H9 (cell line): ENCODE measurements at regions not wholly inside any gene's neighbourhood (a gene's known extent, or its start where the extent isn't known, plus 50 kb on each side); places are given as distances from the start of the nearest gene placed in this dataset.

Source experiments
- DNase-seq: peaks from one replicate; pipeline ENCODE4 v3.0.0-alpha.2; 2017
- H2AFZ ChIP-seq: one replicate; pipeline ENCODE4 v1.6.1; 2013; ENCODE audit warnings: mild to moderate bottlenecking, low read length, control low read depth, moderate library complexity
- H2AK5ac ChIP-seq: 2 replicates; pipeline ENCODE4 v1.6.1; 2013; ENCODE audit warnings: low read length, control low read depth, mixed read lengths; ENCODE audit not compliant: insufficient read length
- H2BK120ac ChIP-seq: one replicate; pipeline ENCODE4 v1.6.1; 2013; ENCODE audit warnings: low read depth, mild to moderate bottlenecking, low read length, control low read depth, inconsistent platforms; ENCODE audit not compliant: poor library complexity, severe bottlenecking
- H2BK12ac ChIP-seq: 2 replicates; pipeline ENCODE4 v1.6.1; 2013; ENCODE audit warnings: low read length, control low read depth, mixed read lengths, low read depth; ENCODE audit not compliant: insufficient read length
- H2BK15ac ChIP-seq: 2 replicates; pipeline ENCODE4 v1.6.1; 2013; ENCODE audit warnings: low read depth, low read length, control low read depth
- H2BK20ac ChIP-seq: one replicate; pipeline ENCODE4 v1.6.1; 2013; ENCODE audit warnings: low read depth, mild to moderate bottlenecking, low read length, control low read depth, inconsistent platforms; ENCODE audit not compliant: poor library complexity, severe bottlenecking
- H2BK5ac ChIP-seq: 2 replicates; pipeline ENCODE4 v1.6.1; 2013; ENCODE audit warnings: low read length, control low read depth, mixed read lengths; ENCODE audit not compliant: insufficient read length
- H3K14ac ChIP-seq: 2 replicates; pipeline ENCODE4 v1.6.1; 2013; ENCODE audit warnings: low read length, control low read depth; ENCODE audit not compliant: insufficient read depth
- H3K18ac ChIP-seq: 2 replicates; pipeline ENCODE4 v1.6.1; 2013; ENCODE audit warnings: low read depth, mild to moderate bottlenecking, mixed read lengths, low read length, control low read depth; ENCODE audit not compliant: insufficient read length
- H3K23ac ChIP-seq: 2 replicates; pipeline ENCODE4 v1.6.1; 2013; ENCODE audit warnings: low read length, control low read depth, mixed read lengths, low read depth; ENCODE audit not compliant: insufficient read length
- H3K23me2 ChIP-seq: 2 replicates; pipeline ENCODE4 v1.6.1; 2013; ENCODE audit warnings: low read depth, mild to moderate bottlenecking, mixed read lengths, low read length, control low read depth; ENCODE audit not compliant: insufficient read length, poor library complexity, severe bottlenecking
- H3K27ac ChIP-seq: 2 replicates; pipeline ENCODE4 v1.5.1; 2013; ENCODE audit warnings: low read length, control low read depth, mixed read lengths, low read depth; ENCODE audit not compliant: insufficient read length
- H3K27me3 ChIP-seq: 2 replicates; pipeline ENCODE4 v1.6.1; 2013; ENCODE audit warnings: low read length, control low read depth, inconsistent platforms; ENCODE audit not compliant: insufficient read depth
- H3K4ac ChIP-seq: 2 replicates; pipeline ENCODE4 v1.6.1; 2013; ENCODE audit warnings: low read depth, mild to moderate bottlenecking, control low read depth, inconsistent platforms, low read length, moderate library complexity
- H3K4me1 ChIP-seq: 2 replicates; pipeline ENCODE4 v1.6.1; 2013; ENCODE audit warnings: low read length, control low read depth, inconsistent platforms; ENCODE audit not compliant: insufficient read depth
- H3K4me2 ChIP-seq: 2 replicates; pipeline ENCODE4 v1.6.1; 2013; ENCODE audit warnings: low read length, control low read depth, mixed read lengths; ENCODE audit not compliant: insufficient read length, insufficient read depth
- H3K56ac ChIP-seq: 2 replicates; pipeline ENCODE4 v1.6.1; 2013; ENCODE audit warnings: low read depth, mild to moderate bottlenecking, mixed read lengths, low read length, control low read depth; ENCODE audit not compliant: insufficient read length
- H3K79me1 ChIP-seq: 2 replicates; pipeline ENCODE4 v1.6.1; 2013; ENCODE audit warnings: low read depth, mild to moderate bottlenecking, moderate library complexity, low read length, control low read depth, inconsistent platforms; ENCODE audit not compliant: insufficient read depth, poor library complexity, severe bottlenecking
- H3K79me2 ChIP-seq: 2 replicates; pipeline ENCODE4 v1.6.1; 2013; ENCODE audit warnings: low read length, control low read depth, inconsistent platforms; ENCODE audit not compliant: insufficient read depth
- H3K9ac ChIP-seq: 2 replicates; pipeline ENCODE4 v1.6.1; 2013; ENCODE audit warnings: low read length, control low read depth, mixed read lengths; ENCODE audit not compliant: insufficient read length; ENCODE audit errors: extremely low read depth
- H3K9me3 ChIP-seq: one replicate; pipeline ENCODE4 v1.6.1; 2013; ENCODE audit warnings: low read depth, low read length, inconsistent platforms; ENCODE audit not compliant: control insufficient read depth
- H3T11ph ChIP-seq: one replicate; pipeline ENCODE4 v1.6.1; 2013; ENCODE audit warnings: mild to moderate bottlenecking, low read length, control low read depth, inconsistent platforms
- H4K20me1 ChIP-seq: one replicate; pipeline ENCODE4 v1.6.1; 2013; ENCODE audit not compliant: control insufficient read depth, insufficient read length, insufficient read depth
- H4K5ac ChIP-seq: 2 replicates; pipeline ENCODE4 v1.6.1; 2013; ENCODE audit warnings: low read depth, mild to moderate bottlenecking, mixed read lengths, low read length, control low read depth; ENCODE audit not compliant: insufficient read length
- H4K8ac ChIP-seq: replicated peaks from 2 replicates; pipeline ENCODE4 v1.6.1; 2013; ENCODE audit warnings: low read length, control low read depth, mixed read lengths, low read depth; ENCODE audit not compliant: insufficient read length
- H4K91ac ChIP-seq: 2 replicates; pipeline ENCODE4 v1.6.1; 2013; ENCODE audit warnings: low read depth, mild to moderate bottlenecking, moderate library complexity, mixed read lengths, low read length, control low read depth; ENCODE audit not compliant: insufficient read length
- H3K27ac Mint-ChIP-seq, 3 experiments: 2 replicates in 2 of 3; 3 replicates in 1 of 3; pipeline ENCODE4 v1.8.0; 2020 to 2021; ENCODE audit warnings: mixed read lengths in 3 of 3, mild to moderate bottlenecking in 1 of 3, moderate library complexity in 1 of 3
- H3K27me3 Mint-ChIP-seq: 2 replicates; pipeline ENCODE4 v1.8.0; 2021; ENCODE audit warnings: low read depth, mild to moderate bottlenecking, moderate library complexity, mixed read lengths
- H3K36me3 Mint-ChIP-seq, 3 experiments: 2 replicates in 2 of 3; 3 replicates in 1 of 3; pipeline ENCODE4 v1.8.0; 2020 to 2021; ENCODE audit warnings: low read depth in 3 of 3, mixed read lengths in 3 of 3; ENCODE audit not compliant: insufficient read depth in 1 of 3
- H3K4me1 Mint-ChIP-seq, 2 experiments: 2 replicates each; pipeline ENCODE4 v1.8.0; 2020; ENCODE audit warnings: mixed read lengths in 2 of 2
- H3K4me3 Mint-ChIP-seq, 2 experiments: 2 replicates in 1 of 2; 3 replicates in 1 of 2; pipeline ENCODE4 v1.8.0; 2020 to 2021; ENCODE audit warnings: mild to moderate bottlenecking in 2 of 2, mixed read lengths in 2 of 2, moderate library complexity in 1 of 2
- H3K9me3 Mint-ChIP-seq, 2 experiments: 2 replicates in 1 of 2; 3 replicates in 1 of 2; pipeline ENCODE4 v1.8.0; 2020; ENCODE audit warnings: mild to moderate bottlenecking in 2 of 2, mixed read lengths in 2 of 2, moderate library complexity in 1 of 2
- CTCF ChIP-seq: fragments of 200-600 bp; sonication (generic); conservative IDR thresholded peaks from 3 replicates; pipeline ENCODE4 v1.8.0; 2021; ENCODE audit warnings: antibody characterized with exemption, mild to moderate bottlenecking
- WGBS: extraction: QIAGEN DNeasy Blood & Tissue Kit; methylation state at CpG from one replicate; pipeline ENCODE4 v1.1.7; 2013; ENCODE audit warnings: missing lambda C conversion rate, low lambda C conversion rate, mixed read lengths; ENCODE audit not compliant: insufficient read length; ENCODE audit errors: extremely low coverage; 5-methylcytosine and 5-hydroxymethylcytosine counted together

GRCh38 chr1:94309829-94310569 is 72.6 kb upstream of the ARHGAP29 start:
- no peaks in the 10 kb centered on the region for H3K23me2 ChIP-seq
- no peak overlapping the region for H3K14ac ChIP-seq
- H3K79me2 ChIP-seq, result no peaks in the 10 kb centered on the region
- H3K4me3 Mint-ChIP-seq, result no peak overlapping the region
- H3K27ac ChIP-seq, result no peak overlapping the region
- no peaks in the 10 kb centered on the region for H3K4me1 Mint-ChIP-seq
- no peaks in the 10 kb centered on the region; a peak in 1 of 5 replicates for H3K9me3 Mint-ChIP-seq
- no peaks in the 10 kb centered on the region for H3K4me1 ChIP-seq
- no peak overlapping the region for H3K27ac Mint-ChIP-seq
- TF ChIP-seq CTCF, result no peak
- no peak overlapping the region for H3K4me2 ChIP-seq
- H3K4ac ChIP-seq, result no peak overlapping the region
- H3K27me3 ChIP-seq, result no peaks in the 10 kb centered on the region
- no peak overlapping the region for H2BK15ac ChIP-seq
- no peak overlapping the region for H3K18ac ChIP-seq
- no peak overlapping the region for H3K56ac ChIP-seq
- no peak overlapping the region for H4K5ac ChIP-seq
- no peak overlapping the region for H2BK5ac ChIP-seq
- H3K9me3 ChIP-seq, result no peaks in the 10 kb centered on the region
- no peak for DNase-seq
- no peak overlapping the region for H2AFZ ChIP-seq
- H3K27me3 Mint-ChIP-seq, result peaks cover 7% of the 10 kb centered on the region
- H2BK120ac ChIP-seq, result no peak overlapping the region
- H3K9ac ChIP-seq, result no peak overlapping the region
- H3K23ac ChIP-seq, result no peak overlapping the region
- H3K79me1 ChIP-seq, result no peaks in the 10 kb centered on the region
- no CpG with 5 or more reads among the region's 9 CpGs for WGBS
- H2BK12ac ChIP-seq, result no peak overlapping the region
- H2AK5ac ChIP-seq, result no peak overlapping the region
- H4K20me1 ChIP-seq, result no peaks in the 10 kb centered on the region
- no peak overlapping the region for H4K8ac ChIP-seq
- H2BK20ac ChIP-seq, result no peak overlapping the region
- H3K36me3 Mint-ChIP-seq, result no peaks in the 10 kb centered on the region
- H3T11ph ChIP-seq, result no peak overlapping the region
- H4K91ac ChIP-seq, result no peak overlapping the region
